ENCODE measurements at regions not wholly inside any gene's neighbourhood (a gene's known extent, or its start where the extent isn't known, plus 50 kb on each side); places are given as distances from the start of the nearest gene placed in this dataset.

DNA sequence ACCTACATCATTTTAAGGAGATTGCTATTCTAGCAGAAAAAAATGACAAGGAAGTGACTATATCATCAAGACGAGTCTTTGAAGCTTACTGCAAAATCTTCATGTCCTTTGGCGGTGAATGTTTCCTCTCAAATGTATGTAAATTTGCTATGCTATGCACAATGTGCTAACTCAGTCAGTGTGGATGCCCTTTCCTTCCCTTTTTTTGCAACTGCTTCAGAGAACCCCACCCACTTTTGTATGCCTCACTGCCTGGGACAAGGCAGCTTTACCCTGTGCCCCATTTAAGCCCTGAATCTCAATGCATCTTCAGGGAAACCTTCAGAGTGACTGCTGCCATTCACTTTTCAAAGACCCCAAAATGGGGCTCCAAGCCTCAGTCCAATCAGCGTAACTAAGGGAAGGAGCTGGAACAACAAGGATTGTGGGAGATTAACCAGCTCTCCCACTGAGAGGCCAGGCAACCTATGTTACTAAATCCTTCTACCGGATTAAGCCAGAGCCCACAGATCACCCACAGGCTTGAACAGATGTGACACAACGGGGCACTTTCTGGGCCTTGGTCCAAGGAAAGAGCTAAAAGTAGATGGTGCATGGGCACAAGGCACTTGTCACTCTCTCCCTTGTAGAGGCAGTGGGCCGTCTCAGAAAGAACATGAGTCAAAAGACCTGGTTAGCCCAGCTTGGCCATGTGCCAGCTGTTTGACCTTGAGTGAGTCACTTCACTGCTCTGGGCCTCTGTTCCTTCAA is 154.4 kb downstream of the PLPP3 start:
- DNase-seq (ENCODE audit: low read depth), result peak; percentile 53
- in situ Hi-C loops (cut with HindIII; ENCODE audit: low pct_unique_long_range_greater_than_20kb, low sequenced_read_pairs), result no loop called here

DNA sequence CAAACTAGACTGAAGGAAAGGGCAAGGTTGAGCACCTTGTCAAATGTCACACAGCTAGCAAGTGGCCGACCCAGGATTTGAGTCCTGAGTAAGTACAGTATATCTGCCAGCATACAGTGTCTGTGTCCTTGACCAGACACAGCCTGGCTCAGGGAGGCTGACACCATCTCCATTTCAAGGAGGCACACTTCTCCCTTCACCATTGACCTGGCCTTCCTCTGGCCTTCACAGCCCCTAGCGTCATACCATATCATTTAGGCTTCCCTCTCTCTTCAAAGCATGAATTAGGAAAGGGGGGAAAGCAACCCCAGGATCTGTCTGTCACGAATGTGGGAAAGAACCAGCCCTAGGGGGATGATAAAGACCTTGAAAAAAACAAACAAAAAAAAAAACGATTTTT is 155.6 kb downstream of the PLPP3 start:
- in situ Hi-C loops (cut with HindIII; ENCODE audit: low pct_unique_long_range_greater_than_20kb, low sequenced_read_pairs), result no loop called here
- DNase-seq (ENCODE audit: low read depth), result no peak

DNA sequence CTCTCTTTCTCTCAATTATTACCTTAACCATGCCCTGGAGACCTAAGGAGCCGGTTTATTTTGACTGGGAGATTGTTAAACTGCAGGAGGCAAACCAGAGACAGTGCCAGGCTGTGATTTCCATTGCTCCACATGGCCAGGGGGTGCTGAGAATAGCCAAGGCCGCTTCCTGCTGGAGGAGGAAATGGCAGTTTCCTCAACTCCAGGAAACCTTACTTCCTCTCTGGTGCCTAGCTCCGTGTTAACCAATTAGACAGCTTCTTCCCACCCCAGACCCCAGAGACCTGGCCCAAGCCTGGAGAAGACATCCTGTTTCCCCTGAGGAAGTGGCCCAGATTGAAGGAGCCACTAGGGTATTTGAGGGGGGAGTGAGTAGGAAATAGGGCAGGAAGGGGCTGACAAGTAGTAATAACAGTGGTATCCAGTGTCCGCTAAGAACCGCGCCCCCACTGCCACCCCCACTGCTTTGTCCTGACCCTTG is 161.2 kb downstream of the PLPP3 start:
- in situ Hi-C loops (cut with HindIII; ENCODE audit: low pct_unique_long_range_greater_than_20kb, low sequenced_read_pairs), result no loop called here
- DNase-seq (ENCODE audit: low read depth), result no peak

DNA sequence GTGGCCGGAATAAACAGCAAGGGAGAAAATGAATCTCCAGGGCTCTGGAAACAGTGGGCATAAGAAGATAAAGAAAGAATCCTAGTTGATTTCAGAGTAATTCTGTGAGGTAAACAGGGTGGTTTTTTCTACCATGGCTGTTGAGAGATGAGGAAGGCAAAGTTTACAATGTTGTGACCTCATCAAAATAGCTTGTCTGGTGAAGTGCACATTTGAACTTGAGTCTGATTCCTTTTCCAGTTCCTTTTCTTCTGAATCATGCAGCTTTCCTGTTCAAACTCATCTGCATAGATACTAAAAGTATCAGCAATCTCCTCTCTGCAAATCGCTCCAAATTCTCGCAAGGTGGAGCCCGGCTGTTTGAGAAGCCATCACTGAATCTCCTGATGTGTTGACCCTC is 161.7 kb downstream of the PLPP3 start:
- no peak for DNase-seq (ENCODE audit: low read depth)
- in situ Hi-C loops (cut with HindIII; ENCODE audit: low pct_unique_long_range_greater_than_20kb, low sequenced_read_pairs), result no loop called here

DNA sequence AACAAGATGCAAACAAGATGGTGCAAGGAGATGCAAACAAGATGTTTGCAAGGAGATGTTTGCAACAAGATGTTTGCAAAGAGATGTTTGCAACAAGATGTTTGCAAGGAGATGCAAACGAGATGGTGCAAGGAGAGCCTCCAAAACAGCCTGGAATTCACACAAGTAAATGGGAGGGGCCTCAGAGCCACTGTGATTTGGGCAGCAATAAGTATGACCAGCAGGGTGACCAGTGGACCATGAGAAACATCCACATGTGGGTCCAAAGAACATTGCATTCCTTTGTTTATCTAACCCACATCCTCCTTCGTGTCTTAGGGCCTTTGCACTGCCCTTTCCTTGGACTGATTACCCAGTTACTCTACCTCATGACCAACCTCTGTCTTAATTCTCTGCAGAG is 162.9 kb downstream of the PLPP3 start:
- in situ Hi-C loops (cut with HindIII; ENCODE audit: low pct_unique_long_range_greater_than_20kb, low sequenced_read_pairs), result no loop called here
- DNase-seq (ENCODE audit: low read depth), result no peak

DNA sequence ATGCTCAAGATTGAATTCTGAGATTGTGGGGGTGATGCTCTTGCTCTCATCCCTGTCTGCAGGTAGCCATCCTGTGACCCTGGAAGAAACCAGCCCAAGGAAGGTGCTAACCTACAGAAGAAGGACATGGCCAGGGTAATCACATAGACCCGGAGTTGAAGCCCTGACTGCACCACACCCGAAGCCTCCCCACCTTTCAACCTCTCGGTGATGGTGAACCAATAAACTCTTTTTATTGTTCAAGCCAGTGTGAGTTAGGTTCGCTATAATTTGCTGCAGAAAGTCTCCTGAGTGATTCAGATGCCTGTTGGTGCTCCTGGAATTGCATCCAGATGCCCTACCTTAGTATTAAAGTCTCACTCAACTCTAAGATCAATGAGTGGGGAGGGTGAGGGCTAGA is 163.6 kb downstream of the PLPP3 start:
- DNase-seq (ENCODE audit: low read depth), result no peak
- in situ Hi-C loops (cut with HindIII; ENCODE audit: low pct_unique_long_range_greater_than_20kb, low sequenced_read_pairs), result no loop called here

DNA sequence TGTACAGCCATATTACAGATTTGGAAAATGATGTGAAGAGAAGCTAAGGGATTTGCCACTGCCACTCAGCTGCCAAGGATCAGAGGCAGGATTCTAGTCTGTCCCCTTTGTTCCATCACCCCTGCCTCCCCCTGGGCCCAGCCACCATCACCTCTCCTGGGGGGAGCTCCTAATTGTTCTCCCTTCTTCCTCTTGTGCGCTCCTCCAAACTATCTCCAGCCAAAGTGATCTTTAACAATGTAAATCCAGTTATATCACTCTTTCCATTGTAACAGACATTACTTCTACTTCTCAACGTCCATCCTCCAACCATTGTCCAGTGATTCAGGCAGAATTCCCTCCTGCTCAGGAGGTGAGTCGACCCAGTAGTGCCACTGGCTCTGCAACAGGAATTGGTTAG is 164.1 kb downstream of the PLPP3 start:
- in situ Hi-C loops (cut with HindIII; ENCODE audit: low pct_unique_long_range_greater_than_20kb, low sequenced_read_pairs), result no loop called here

DNA sequence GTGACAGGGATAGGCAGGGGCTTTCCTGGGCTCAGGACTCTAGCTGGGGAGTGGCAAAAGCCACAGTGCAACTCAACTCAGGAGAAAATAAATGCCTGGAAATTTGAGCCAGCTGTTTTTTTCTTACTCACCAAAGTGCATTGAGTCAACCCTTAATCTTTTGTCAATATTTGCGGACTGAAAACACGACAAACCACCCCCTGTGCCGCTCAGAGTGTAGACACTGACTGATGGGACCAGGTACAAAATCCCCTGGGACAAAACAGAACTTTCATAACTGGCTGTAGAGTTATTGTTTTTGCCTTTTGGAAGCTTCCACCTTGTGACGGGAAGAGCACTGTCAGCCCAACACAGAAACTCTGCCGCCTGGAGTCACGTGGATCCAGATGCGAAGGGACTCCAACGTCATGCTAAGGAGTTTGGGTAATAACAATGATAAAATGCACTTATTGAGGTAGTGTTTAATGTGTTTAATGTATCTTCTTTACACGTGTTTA is 164.6 kb downstream of the PLPP3 start:
- in situ Hi-C loops (cut with HindIII; ENCODE audit: low pct_unique_long_range_greater_than_20kb, low sequenced_read_pairs), result no loop called here
- DNase-seq (ENCODE audit: low read depth), result no peak

More for the DNA sequence above, 164.1 kb downstream of the PLPP3 start:
- no peak for DNase-seq (ENCODE audit: low read depth)

DNA sequence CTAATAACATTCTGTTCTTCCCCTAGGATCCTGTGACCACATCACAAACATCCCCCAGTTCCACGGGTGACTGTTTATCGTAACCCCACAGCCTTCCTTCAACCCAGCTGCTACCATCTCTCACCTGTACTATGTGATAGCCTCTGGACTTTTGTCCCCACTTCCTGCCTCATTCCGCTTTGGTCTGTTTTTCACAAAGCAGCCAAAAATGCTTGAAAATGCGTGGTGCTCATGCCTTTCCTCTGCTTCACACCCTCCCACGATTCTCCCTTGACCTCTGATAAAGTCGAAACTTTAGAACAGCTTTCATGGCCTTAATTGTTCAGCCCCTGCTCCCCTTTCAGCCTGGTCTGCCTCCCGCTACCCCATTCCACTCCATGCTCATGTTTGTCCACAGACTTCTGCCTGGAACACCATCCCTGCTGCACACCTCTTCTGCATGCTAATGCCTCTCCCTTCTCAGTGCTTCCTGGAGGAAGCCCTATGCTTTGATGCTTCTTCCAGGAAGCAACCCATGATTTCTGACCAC is 165.6 kb downstream of the PLPP3 start:
- in situ Hi-C loops (cut with HindIII; ENCODE audit: low pct_unique_long_range_greater_than_20kb, low sequenced_read_pairs), result no loop called here
- no peak for DNase-seq (ENCODE audit: low read depth)

DNA sequence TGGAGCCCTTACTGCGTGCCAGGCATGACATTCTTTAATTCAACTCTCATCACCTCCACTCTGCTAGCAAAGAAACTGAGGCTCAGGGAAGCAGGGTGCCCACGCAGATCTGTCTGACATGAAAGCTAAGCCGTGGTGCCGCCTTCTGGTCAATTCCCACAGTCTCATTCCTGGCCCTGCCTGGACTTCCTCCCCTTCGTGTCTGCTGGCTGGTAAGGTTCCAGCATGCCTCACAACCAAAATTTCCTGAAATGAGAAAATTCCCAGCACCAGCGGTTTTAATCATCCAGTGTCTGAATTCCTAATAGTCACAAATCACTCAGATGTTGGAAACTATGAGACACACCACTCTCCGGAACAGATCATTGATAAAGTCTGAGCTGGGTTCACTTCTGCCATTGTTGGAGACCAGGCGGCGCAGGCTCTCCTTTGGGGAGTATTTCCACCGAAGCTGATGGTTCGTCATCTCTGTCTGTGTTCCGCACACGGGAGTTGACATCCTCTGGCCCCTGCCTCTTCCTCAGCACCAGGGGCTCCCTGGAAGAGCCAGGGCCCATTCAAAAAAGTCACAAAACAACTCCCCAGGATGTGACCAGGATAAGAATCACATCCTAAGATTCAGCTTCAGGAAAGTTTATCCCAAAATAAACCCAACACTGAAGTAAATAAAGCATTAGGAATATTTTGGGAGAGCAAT is 167.7 kb downstream of the PLPP3 start:
- in situ Hi-C loops (cut with HindIII; ENCODE audit: low pct_unique_long_range_greater_than_20kb, low sequenced_read_pairs), result no loop called here
- no peak for DNase-seq (ENCODE audit: low read depth)

DNA sequence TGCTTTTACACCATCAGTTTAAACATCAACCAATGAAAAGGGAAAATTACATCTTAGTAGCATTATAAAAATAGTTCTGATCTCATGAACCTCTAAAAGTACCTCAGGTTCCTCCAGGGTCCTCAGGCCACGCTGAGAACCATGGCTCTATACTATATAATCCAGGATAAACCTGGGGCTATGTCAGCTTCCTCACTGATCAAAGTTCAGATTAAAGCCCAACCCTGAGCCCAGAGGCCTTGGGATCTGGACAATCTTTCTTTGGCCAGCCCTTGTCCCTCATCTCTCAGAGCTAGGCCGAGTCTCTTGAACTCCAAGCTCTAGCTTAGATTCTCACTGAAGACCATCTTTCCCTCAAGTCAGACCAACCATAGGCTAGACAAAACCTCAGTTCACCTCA is 168.3 kb downstream of the PLPP3 start:
- in situ Hi-C loops (cut with HindIII; ENCODE audit: low pct_unique_long_range_greater_than_20kb, low sequenced_read_pairs), result no loop called here
- no peak for DNase-seq (ENCODE audit: low read depth)

DNA sequence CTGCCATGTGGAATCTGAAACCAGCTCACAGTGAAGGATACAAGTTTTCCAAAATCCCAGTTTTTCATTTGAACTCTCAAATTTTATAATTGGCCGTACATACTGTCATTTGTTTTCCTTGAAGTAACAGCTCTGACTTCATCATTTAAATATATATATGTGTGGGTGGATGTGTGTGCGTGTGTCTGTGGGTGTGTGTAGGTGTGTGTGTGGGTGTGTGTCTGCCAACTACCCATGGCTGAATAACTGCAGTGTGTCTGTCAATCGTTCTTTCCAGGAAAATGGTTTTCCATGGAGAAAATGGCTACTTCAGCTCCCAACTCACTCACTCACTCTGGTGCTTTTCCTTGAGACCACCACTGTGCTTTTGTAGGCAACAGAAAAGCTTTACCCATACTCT is 169.0 kb downstream of the PLPP3 start:
- in situ Hi-C loops (cut with HindIII; ENCODE audit: low pct_unique_long_range_greater_than_20kb, low sequenced_read_pairs), result no loop called here
- DNase-seq (ENCODE audit: low read depth), result no peak

DNA sequence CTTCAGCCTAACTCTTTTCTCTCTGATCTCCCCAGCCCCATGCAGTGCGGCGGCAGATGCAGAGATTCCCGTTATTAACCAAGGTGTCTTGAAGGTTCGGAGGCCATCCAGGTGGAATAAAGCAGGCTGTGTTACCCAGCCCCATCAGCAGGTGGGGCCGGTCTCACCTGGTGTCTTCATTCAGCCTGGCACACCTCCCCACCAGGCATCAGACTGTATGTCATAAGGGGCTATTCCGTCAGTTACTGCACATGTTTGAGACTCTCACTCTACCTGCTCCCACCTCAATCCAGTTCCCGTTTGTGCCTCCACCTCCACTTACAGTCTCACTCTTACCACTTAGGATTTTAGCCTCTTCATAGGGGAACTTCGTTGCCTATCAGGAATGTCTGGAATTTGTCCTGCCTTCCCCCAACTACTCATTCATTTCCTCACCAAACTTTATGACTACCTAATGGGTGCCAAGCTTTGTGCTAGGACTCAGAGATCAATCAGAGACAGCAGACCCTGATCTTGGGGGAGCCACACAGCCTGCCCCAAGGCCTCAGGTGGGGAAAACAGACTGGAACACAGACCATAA is 170.2 kb downstream of the PLPP3 start:
- in situ Hi-C loops (cut with HindIII; ENCODE audit: low pct_unique_long_range_greater_than_20kb, low sequenced_read_pairs), result no loop called here
- no peak for DNase-seq (ENCODE audit: low read depth)

DNA sequence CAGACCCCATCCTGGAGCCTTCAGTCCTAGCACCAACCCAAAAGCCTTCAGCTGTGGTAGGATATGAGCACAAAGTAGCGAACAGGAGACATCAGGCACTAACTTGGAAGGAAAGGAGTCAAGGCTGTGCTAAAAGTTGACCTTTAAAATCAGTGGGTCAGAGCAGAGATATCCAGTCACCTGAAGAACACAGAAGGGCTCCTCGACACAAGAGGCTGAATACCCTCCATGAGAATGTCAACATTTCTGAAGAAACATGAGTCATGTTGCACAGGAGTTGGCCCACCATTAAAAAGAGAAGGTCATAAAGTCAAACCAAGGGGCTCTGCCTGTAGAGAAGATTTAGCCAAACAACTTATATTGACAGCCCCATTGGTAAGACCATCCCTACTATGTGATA is 172.5 kb downstream of the PLPP3 start:
- in situ Hi-C loops (cut with HindIII; ENCODE audit: low pct_unique_long_range_greater_than_20kb, low sequenced_read_pairs), result no loop called here
- no peak for DNase-seq (ENCODE audit: low read depth)

DNA sequence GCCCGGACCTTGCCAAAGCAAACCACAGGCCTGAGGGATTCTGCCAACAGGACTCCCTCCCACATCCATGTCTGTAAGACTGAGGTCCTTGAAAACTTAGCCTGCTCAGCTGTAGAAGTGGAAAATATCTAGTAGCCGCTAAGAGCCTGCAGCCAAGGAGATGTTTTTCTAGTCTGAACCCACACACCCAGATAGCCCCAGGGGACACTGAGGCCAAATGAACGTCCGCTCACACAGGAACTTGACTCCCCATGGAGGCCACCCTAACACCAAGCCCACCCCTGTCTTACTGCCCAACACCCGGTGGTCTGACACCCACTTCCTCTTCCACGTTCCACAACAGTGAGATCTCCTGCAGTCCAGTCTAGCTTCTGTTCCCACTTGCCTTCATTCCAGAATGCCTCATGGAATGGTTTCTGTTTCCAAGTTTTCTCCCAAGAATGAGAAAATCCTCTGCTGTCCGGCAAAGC is 174.8 kb downstream of the PLPP3 start:
- no peak for DNase-seq (ENCODE audit: low read depth)
- in situ Hi-C loops (cut with HindIII; ENCODE audit: low pct_unique_long_range_greater_than_20kb, low sequenced_read_pairs), result no loop called here

DNA sequence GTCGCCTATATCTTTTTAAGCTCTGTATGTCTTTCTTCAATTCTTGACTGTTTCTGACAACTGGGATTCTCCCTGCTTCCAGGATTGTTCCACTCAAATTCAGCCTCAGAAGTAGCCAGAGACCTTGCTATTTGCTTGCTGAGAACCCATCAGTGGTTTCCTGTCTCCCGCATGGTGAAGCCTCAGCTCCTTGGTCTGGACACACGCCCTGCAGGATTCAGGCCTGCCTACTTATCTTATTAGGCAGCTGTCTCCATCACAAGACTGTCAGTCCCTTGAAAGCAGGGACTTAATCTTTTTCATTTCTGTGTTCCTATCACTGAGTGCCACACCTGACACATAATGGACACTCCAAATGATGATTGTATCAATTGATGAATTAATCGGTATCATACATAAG is 175.3 kb downstream of the PLPP3 start:
- DNase-seq (ENCODE audit: low read depth), result no peak
- in situ Hi-C loops (cut with HindIII; ENCODE audit: low pct_unique_long_range_greater_than_20kb, low sequenced_read_pairs), result no loop called here

DNA sequence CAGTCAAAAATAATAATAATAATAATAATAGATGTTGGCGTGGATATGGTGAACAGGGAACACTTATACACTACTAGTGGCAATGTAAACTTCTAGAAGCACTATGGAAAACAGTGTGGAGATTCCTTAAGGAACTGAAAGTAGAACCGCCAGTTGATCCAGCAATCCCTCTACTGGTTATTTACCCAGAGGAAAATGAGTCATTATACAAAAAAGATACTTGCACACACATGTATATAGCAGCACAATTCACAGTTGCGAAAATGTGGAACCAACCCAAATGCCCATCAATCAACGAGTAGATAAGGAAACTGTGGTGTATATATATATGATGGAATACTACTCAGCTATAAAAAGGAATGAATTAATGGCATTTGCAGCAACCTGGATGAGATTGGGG is 176.0 kb downstream of the PLPP3 start:
- in situ Hi-C loops (cut with HindIII; ENCODE audit: low pct_unique_long_range_greater_than_20kb, low sequenced_read_pairs), result no loop called here
- no peak for DNase-seq (ENCODE audit: low read depth)

DNA sequence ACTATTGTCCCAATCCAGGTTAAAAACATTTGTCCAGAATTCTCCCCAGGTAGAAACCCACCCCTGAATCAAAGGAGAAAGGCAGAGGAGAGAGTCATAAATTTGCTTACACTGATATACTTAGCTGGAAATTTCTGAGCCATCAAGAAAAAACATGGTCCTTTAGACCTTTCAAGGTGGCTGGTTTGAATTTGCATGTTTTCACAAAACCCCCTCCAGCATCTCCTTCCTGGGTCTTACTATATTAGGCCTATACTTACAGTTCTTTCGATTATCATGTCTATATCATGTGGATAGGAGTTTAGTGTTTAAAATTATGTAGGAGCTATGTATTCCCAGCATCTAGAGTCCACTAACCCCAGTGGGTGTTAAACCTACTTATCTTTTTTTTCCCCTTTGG is 178.2 kb downstream of the PLPP3 start:
- in situ Hi-C loops (cut with HindIII; ENCODE audit: low pct_unique_long_range_greater_than_20kb, low sequenced_read_pairs), result no loop called here
- no peak for DNase-seq (ENCODE audit: low read depth)

DNA sequence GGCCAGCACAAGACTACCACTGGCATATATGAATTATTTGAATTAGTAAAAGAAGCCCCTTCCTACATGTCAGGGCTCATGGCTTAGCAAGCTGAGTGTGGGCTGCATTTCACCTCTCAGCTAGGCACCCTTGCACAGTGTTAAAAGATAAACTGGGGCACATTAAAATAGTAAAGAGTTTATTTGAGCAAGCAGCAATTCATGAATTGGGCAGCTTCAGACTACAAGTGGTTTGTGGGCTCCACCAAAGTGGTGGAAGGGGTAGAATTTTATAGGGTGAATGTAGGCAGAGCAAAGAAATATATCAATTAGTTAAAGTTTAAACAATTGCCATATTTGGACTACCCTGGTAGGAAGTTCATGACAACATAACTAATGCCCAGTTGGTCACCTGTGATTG is 178.8 kb downstream of the PLPP3 start:
- in situ Hi-C loops (cut with HindIII; ENCODE audit: low pct_unique_long_range_greater_than_20kb, low sequenced_read_pairs), result no loop called here
- DNase-seq (ENCODE audit: low read depth), result no peak
